Osteoblast (primary cell): ENCODE measurements at regions not wholly inside any gene's neighbourhood (a gene's known extent, or its start where the extent isn't known, plus 50 kb on each side); places are given as distances from the start of the nearest gene placed in this dataset.

ENCODE experiments used
- DNase-seq: peaks from one replicate; pipeline ENCODE4 v3.0.0; 2011; ENCODE audit warnings: low spot score, mixed read lengths; ENCODE audit not compliant: insufficient read length; ENCODE audit errors: missing footprints
- H2AFZ ChIP-seq: 2 replicates; pipeline ENCODE4 v1.6.0; 2011; ENCODE audit warnings: mild to moderate bottlenecking, low read length
- H3K27ac ChIP-seq: 2 replicates; pipeline ENCODE4 v1.5.1; 2011; ENCODE audit warnings: mild to moderate bottlenecking, low read depth, low read length, moderate library complexity
- H3K27me3 ChIP-seq: 2 replicates; pipeline ENCODE4 v1.6.0; 2012; ENCODE audit warnings: mild to moderate bottlenecking, control low read depth, inconsistent platforms, low read length, moderate library complexity; ENCODE audit not compliant: insufficient read depth
- H3K36me3 ChIP-seq: 2 replicates; pipeline ENCODE4 v1.5.1; 2011; ENCODE audit warnings: mild to moderate bottlenecking, low read length, control low read depth, moderate library complexity; ENCODE audit not compliant: insufficient read depth
- H3K4me1 ChIP-seq: 2 replicates; pipeline ENCODE4 v1.5.1; 2011; ENCODE audit warnings: mild to moderate bottlenecking, low read length, control low read depth, moderate library complexity; ENCODE audit not compliant: insufficient read depth
- H3K4me2 ChIP-seq: 2 replicates; pipeline ENCODE4 v1.6.0; 2011; ENCODE audit warnings: mild to moderate bottlenecking, low read length; ENCODE audit not compliant: insufficient read depth
- H3K4me3 ChIP-seq: fragments of 200-600 bp; sonication (generic); 3 replicates; pipeline ENCODE4 v1.5.1; 2012; ENCODE audit warnings: mild to moderate bottlenecking, low read length, inconsistent platforms; ENCODE audit not compliant: insufficient read depth
- H3K79me2 ChIP-seq: 2 replicates; pipeline ENCODE4 v1.6.0; 2012; ENCODE audit warnings: mild to moderate bottlenecking, low read length, control low read depth, inconsistent platforms; ENCODE audit not compliant: insufficient read depth
- H3K9me3 ChIP-seq: 2 replicates; pipeline ENCODE4 v1.5.1; 2011; ENCODE audit warnings: low read depth, low read length, control low read depth
- H4K20me1 ChIP-seq: 2 replicates; pipeline ENCODE4 v1.6.0; 2012; ENCODE audit warnings: mild to moderate bottlenecking, low read length, control low read depth; ENCODE audit not compliant: insufficient read depth
- CTCF ChIP-seq: IDR thresholded peaks from 2 replicates; pipeline ENCODE4 v1.5.1; 2011; ENCODE audit warnings: mild to moderate bottlenecking, low read depth, low read length, moderate library complexity; ENCODE audit errors: extremely low read depth

GRCh38 chr2:144120487-144120886 is 399.4 kb downstream of the ZEB2 start:
- DNase-seq = no peak
- no peaks in the 10 kb centered on the region for H4K20me1 ChIP-seq
- no peak overlapping the region for H2AFZ ChIP-seq
- peaks cover 5% of the 10 kb centered on the region for H3K4me1 ChIP-seq
- H3K4me2 ChIP-seq = no peak overlapping the region
- H3K27me3 ChIP-seq = no peaks in the 10 kb centered on the region
- H3K27ac ChIP-seq = no peak overlapping the region
- no peaks in the 10 kb centered on the region for H3K9me3 ChIP-seq
- no peak for TF ChIP-seq CTCF
- H3K79me2 ChIP-seq = no peaks in the 10 kb centered on the region
- no peaks in the 10 kb centered on the region for H3K36me3 ChIP-seq
- no peak overlapping the region for H3K4me3 ChIP-seq

- DNase-seq = peak; percentile 51
- H3K9me3 ChIP-seq = no peaks in the 10 kb centered on the region
- H2AFZ ChIP-seq = no peak overlapping the region
- no peak overlapping the region for H3K4me2 ChIP-seq
- no peaks in the 10 kb centered on the region for H4K20me1 ChIP-seq
- H3K27me3 ChIP-seq = no peaks in the 10 kb centered on the region
- H3K79me2 ChIP-seq = no peaks in the 10 kb centered on the region
- TF ChIP-seq CTCF = no peak
- no peak overlapping the region for H3K27ac ChIP-seq
- H3K4me3 ChIP-seq = no peak overlapping the region
- peaks cover 18% of the 10 kb centered on the region for H3K4me1 ChIP-seq
- H3K36me3 ChIP-seq = no peaks in the 10 kb centered on the region
Measured at GRCh38 chr2:144117086-144117485, 402.8 kb downstream of the ZEB2 start.

- DNase-seq = peak; percentile 31
- Histone ChIP-seq H3K4me1 (peaks cover 28% of the 10 kb centered on the region), H3K27me3 (no peaks in the 10 kb centered on the region), H3K4me3 (no peak overlapping the region), H4K20me1 (no peaks in the 10 kb centered on the region), H3K79me2 (no peaks in the 10 kb centered on the region), H3K27ac (no peak overlapping the region), H3K9me3 (no peaks in the 10 kb centered on the region), H2AFZ (no peak overlapping the region), H3K4me2 (peak overlapping the region; percentile 5), H3K36me3 (no peaks in the 10 kb centered on the region)
- no peak for TF ChIP-seq CTCF
Measured at GRCh38 chr2:144115739-144116291, 404.1 kb downstream of the ZEB2 start.

GRCh38 chr2:144114760-144115159 is 405.2 kb downstream of the ZEB2 start:
- Histone ChIP-seq H4K20me1 (no peaks in the 10 kb centered on the region), H3K79me2 (no peaks in the 10 kb centered on the region), H3K9me3 (no peaks in the 10 kb centered on the region), H3K4me3 (no peak overlapping the region), H2AFZ (no peak overlapping the region), H3K27ac (no peak overlapping the region), H3K4me2 (no peak overlapping the region), H3K4me1 (peaks cover 28% of the 10 kb centered on the region), H3K36me3 (no peaks in the 10 kb centered on the region), H3K27me3 (no peaks in the 10 kb centered on the region)
- no peak for TF ChIP-seq CTCF
- DNase-seq = no peak
